Fibroblast of lung (primary cell): ENCODE measurements at regions not wholly inside any gene's neighbourhood (a gene's known extent, or its start where the extent isn't known, plus 50 kb on each side); places are given as distances from the start of the nearest gene placed in this dataset.

Experiments used
- DNase-seq, 2 donors: peaks; one replicate each; pipeline versions ENCODE4 v3.0.0 to v3.0.0-alpha.2; 2010; ENCODE audit warnings: low read depth in 2 of 2
- H2AFZ ChIP-seq: 2 replicates; pipeline ENCODE4 v1.5.1; 2012; ENCODE audit warnings: low read length, control low read depth, inconsistent platforms
- H3K27ac ChIP-seq: 2 replicates; pipeline ENCODE4 v1.5.1; 2011; ENCODE audit warnings: low read length, control low read depth; ENCODE audit not compliant: insufficient read depth
- H3K27me3 ChIP-seq: 2 replicates; pipeline ENCODE4 v1.5.1; 2011; ENCODE audit warnings: mild to moderate bottlenecking, low read length; ENCODE audit not compliant: control insufficient read depth, insufficient read depth
- H3K36me3 ChIP-seq: 2 replicates; pipeline ENCODE4 v1.5.1; 2011; ENCODE audit warnings: low read length; ENCODE audit not compliant: control insufficient read depth, insufficient read depth
- H3K4me1 ChIP-seq: 2 replicates; pipeline ENCODE4 v1.5.1; 2011; ENCODE audit warnings: low read length; ENCODE audit not compliant: control insufficient read depth, insufficient read depth; ENCODE audit errors: extremely low read depth
- H3K4me2 ChIP-seq: 2 replicates; pipeline ENCODE4 v1.5.1; 2011; ENCODE audit warnings: low read length, control low read depth; ENCODE audit not compliant: insufficient read depth; ENCODE audit errors: extremely low read depth
- H3K4me3 ChIP-seq, 4 experiments: fragments of 200-600 bp in 1 of 4; sonication (generic) in 1 of 4; replicated peaks in 1 of 4; 2 replicates each; pipeline ENCODE4 v1.5.1; 2011 to 2016; ENCODE audit warnings: low read length in 4 of 4, low read depth in 3 of 4, mild to moderate bottlenecking in 3 of 4, control low read depth in 2 of 4, inconsistent platforms in 1 of 4, mixed read lengths in 1 of 4; ENCODE audit not compliant: insufficient read depth in 1 of 4; ENCODE audit errors: control extremely low read depth in 1 of 4
- H3K79me2 ChIP-seq: 2 replicates; pipeline ENCODE4 v1.5.1; 2012; ENCODE audit warnings: mild to moderate bottlenecking, low read length, inconsistent platforms; ENCODE audit not compliant: control insufficient read depth, insufficient read depth
- H3K9ac ChIP-seq: 2 replicates; pipeline ENCODE4 v1.5.1; 2011; ENCODE audit warnings: mild to moderate bottlenecking, low read length, control low read depth; ENCODE audit not compliant: insufficient read depth
- H3K9me3 ChIP-seq: 2 replicates; pipeline ENCODE4 v1.5.1; 2012; ENCODE audit warnings: low read depth, low read length; ENCODE audit not compliant: control insufficient read depth, insufficient read depth
- H4K20me1 ChIP-seq: 2 replicates; pipeline ENCODE4 v1.5.1; 2011; ENCODE audit warnings: low read length; ENCODE audit not compliant: control insufficient read depth, insufficient read depth; ENCODE audit errors: extremely low read depth
- EZH2 ChIP-seq: IDR thresholded peaks from 2 replicates; pipeline ENCODE4 v1.5.1; 2012; ENCODE audit warnings: low read length, control low read depth, mild to moderate bottlenecking; ENCODE audit errors: missing control alignments
- TF ChIP-seq, protein P1 (sequence below), 2 donors: IDR thresholded peaks in 1 of 2; conservative IDR thresholded peaks in 1 of 2; 1 replicate in 1 of 2; 2 replicates in 1 of 2; pipeline ENCODE4 v1.5.1; 2011 to 2012; ENCODE audit warnings: low read length in 2 of 2, control low read depth in 1 of 2, inconsistent platforms in 1 of 2, low read depth in 1 of 2, mild to moderate bottlenecking in 1 of 2

DNA sequence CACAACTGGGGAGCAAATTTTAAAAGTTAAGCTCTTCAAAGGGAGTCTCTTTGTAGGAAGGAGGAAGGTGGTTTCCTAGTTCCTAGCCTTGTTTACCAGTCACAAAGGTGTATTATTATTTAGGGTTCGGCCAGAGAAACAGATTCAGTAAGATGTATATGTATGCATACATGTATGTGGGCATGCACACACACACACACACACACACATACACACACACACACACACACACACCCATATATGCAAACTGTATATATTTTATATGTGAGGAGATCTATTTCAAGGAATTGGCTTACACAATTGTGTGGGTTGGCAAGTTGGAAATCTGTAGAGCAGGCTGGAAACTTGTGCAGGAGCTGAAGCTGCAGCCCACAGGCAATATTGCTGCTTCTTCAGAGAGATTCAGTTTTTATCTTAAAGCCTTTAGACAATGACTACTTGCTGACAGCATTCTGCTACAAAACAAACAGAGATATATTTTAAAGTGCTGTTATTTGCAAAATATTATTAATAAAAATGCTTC is 75.3 kb upstream of the DNAH5 start:
- H3K9me3 ChIP-seq = no peaks in the 10 kb centered on the region
- H3K79me2 ChIP-seq = no peaks in the 10 kb centered on the region
- H3K36me3 ChIP-seq = no peaks in the 10 kb centered on the region
- no peak overlapping the region for H3K27ac ChIP-seq
- no peak for TF ChIP-seq EZH2
- TF ChIP-seq, protein P1, sequence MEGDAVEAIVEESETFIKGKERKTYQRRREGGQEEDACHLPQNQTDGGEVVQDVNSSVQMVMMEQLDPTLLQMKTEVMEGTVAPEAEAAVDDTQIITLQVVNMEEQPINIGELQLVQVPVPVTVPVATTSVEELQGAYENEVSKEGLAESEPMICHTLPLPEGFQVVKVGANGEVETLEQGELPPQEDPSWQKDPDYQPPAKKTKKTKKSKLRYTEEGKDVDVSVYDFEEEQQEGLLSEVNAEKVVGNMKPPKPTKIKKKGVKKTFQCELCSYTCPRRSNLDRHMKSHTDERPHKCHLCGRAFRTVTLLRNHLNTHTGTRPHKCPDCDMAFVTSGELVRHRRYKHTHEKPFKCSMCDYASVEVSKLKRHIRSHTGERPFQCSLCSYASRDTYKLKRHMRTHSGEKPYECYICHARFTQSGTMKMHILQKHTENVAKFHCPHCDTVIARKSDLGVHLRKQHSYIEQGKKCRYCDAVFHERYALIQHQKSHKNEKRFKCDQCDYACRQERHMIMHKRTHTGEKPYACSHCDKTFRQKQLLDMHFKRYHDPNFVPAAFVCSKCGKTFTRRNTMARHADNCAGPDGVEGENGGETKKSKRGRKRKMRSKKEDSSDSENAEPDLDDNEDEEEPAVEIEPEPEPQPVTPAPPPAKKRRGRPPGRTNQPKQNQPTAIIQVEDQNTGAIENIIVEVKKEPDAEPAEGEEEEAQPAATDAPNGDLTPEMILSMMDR (conservative IDR thresholded peaks at IDR 0.05 in 1 of 2, IDR thresholded peaks at IDR 0.05 in 1 of 2; ENCODE audit: low read depth in 1 of 2, low read length in 2 of 2) = no peak
- DNase-seq = no peak
- no peaks in the 10 kb centered on the region for H3K27me3 ChIP-seq
- no peak overlapping the region for H3K4me2 ChIP-seq
- H2AFZ ChIP-seq = no peak overlapping the region
- no peaks in the 10 kb centered on the region for H4K20me1 ChIP-seq
- peaks cover 3% of the 10 kb centered on the region for H3K4me1 ChIP-seq
- H3K9ac ChIP-seq = no peak overlapping the region
- H3K4me3 ChIP-seq = no peak overlapping the region

DNA sequence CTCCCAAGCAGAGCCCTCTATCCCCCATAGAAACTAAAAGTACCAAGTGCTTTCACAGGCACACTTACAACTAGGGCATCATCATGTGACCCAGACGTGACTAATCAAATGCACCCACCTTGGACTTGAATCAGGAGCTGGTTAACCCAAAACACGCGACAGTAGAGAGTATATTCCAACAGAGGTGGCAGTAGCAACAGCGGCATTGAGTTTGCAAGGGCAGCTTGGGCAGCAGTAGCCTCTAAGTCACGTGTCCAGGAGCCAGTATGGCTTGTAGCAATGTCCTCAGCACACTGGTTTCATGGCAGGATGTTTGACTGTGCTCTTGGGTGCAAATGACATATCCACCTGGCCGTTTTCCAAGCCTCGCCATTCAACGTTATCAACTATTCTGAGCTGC is 73.4 kb upstream of the DNAH5 start:
- Histone ChIP-seq H3K9me3 (no peaks in the 10 kb centered on the region), H3K4me1 (peaks cover 3% of the 10 kb centered on the region), H4K20me1 (no peaks in the 10 kb centered on the region), H3K27ac (no peak overlapping the region), H3K9ac (no peak overlapping the region), H2AFZ (no peak overlapping the region), H3K4me3 (no peak overlapping the region), H3K36me3 (no peaks in the 10 kb centered on the region), H3K27me3 (no peaks in the 10 kb centered on the region), H3K4me2 (no peak overlapping the region), H3K79me2 (no peaks in the 10 kb centered on the region)
- TF ChIP-seq, protein P1 (conservative IDR thresholded peaks at IDR 0.05 in 1 of 2, IDR thresholded peaks at IDR 0.05 in 1 of 2; ENCODE audit: low read depth in 1 of 2, low read length in 2 of 2) = no peak
- TF ChIP-seq EZH2 = no peak
- no peak for DNase-seq

DNA sequence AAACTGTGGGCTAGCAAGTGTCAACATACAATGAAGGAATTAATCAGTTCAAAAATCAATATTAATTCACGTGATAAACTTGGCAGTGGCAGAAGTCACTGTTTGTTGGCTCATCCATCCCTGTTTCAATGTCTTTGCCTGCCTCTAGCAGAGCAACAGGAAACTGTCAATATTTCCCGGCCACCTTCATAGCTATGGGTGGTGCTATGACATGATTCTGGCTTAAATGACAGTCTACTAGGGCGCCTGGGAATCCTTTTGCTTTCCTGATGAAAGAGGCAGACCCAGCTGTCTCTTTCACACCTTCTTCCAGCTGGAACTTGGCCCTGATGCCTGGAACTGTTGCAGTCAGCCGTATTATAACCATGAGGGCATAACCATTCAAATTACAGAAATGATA is 72.1 kb upstream of the DNAH5 start:
- Histone ChIP-seq H3K27ac (no peak overlapping the region), H3K4me2 (no peak overlapping the region), H3K79me2 (no peaks in the 10 kb centered on the region), H3K36me3 (no peaks in the 10 kb centered on the region), H3K9me3 (no peaks in the 10 kb centered on the region), H3K4me3 (no peak overlapping the region), H2AFZ (no peak overlapping the region), H4K20me1 (no peaks in the 10 kb centered on the region), H3K27me3 (no peaks in the 10 kb centered on the region), H3K4me1 (peaks cover 5% of the 10 kb centered on the region), H3K9ac (no peak overlapping the region)
- TF ChIP-seq, protein P1 (conservative IDR thresholded peaks at IDR 0.05 in 1 of 2, IDR thresholded peaks at IDR 0.05 in 1 of 2; ENCODE audit: low read depth in 1 of 2, low read length in 2 of 2) = no peak
- TF ChIP-seq EZH2 = no peak
- DNase-seq = no peak
